GM23338 (cell line): ENCODE measurements at regions not wholly inside any gene's neighbourhood (a gene's known extent, or its start where the extent isn't known, plus 50 kb on each side); places are given as distances from the start of the nearest gene placed in this dataset.

Experiments
- ATAC-seq: fragments of 200-7000 bp; cut with Tn5 transposase; 3 replicates; pipeline ENCODE4 v1.9.1; 2020
- DNase-seq: peaks from one replicate; pipeline ENCODE4 v3.0.0-alpha.2; 2015; ENCODE audit warnings: low spot score
- H2AFZ ChIP-seq: fragments of 200-600 bp; sonication (generic); 2 replicates; pipeline ENCODE4 v1.8.0; 2016; ENCODE audit warnings: antibody characterized with exemption, mild to moderate bottlenecking, moderate library complexity
- H3F3A ChIP-seq: fragments of 200-600 bp; sonication (generic); replicated peaks from 2 replicates; pipeline ENCODE4 v1.8.0; 2017; ENCODE audit warnings: antibody characterized with exemption, mixed run types, low read depth
- H3K27ac ChIP-seq: fragments of 200-600 bp; sonication (generic); 2 replicates; pipeline ENCODE4 v1.6.1; 2016; ENCODE audit warnings: low read depth
- H3K27me3 ChIP-seq: fragments of 200-600 bp; sonication (generic); 2 replicates; pipeline ENCODE4 v1.8.0; 2016; ENCODE audit warnings: mild to moderate bottlenecking, mixed run types, moderate library complexity; ENCODE audit not compliant: insufficient read depth
- H3K36me3 ChIP-seq: fragments of 200-600 bp; sonication (generic); 2 replicates; pipeline ENCODE4 v1.8.0; 2016; ENCODE audit warnings: mild to moderate bottlenecking; ENCODE audit not compliant: insufficient read depth
- H3K4me1 ChIP-seq: fragments of 200-600 bp; sonication (generic); 2 replicates; pipeline ENCODE4 v1.8.0; 2016; ENCODE audit warnings: mild to moderate bottlenecking, moderate library complexity; ENCODE audit not compliant: insufficient read depth
- H3K4me2 ChIP-seq: fragments of 200-600 bp; sonication (generic); 2 replicates; pipeline ENCODE4 v1.7.1; 2017; ENCODE audit warnings: mixed run types
- H3K4me3 ChIP-seq: fragments of 200-600 bp; sonication (generic); 2 replicates; pipeline ENCODE4 v1.6.1; 2016; ENCODE audit warnings: mixed run types
- H3K79me2 ChIP-seq: fragments of 200-600 bp; sonication (generic); replicated peaks from 2 replicates; pipeline ENCODE4 v1.8.0; 2017; ENCODE audit warnings: mild to moderate bottlenecking; ENCODE audit not compliant: insufficient read depth
- H3K9me2 ChIP-seq: fragments of 200-600 bp; sonication (generic); 2 replicates; pipeline ENCODE4 v1.8.0; 2017; ENCODE audit not compliant: insufficient read depth
- H4K20me1 ChIP-seq: fragments of 200-600 bp; sonication (generic); replicated peaks from 2 replicates; pipeline ENCODE4 v1.8.0; 2017; ENCODE audit warnings: mild to moderate bottlenecking; ENCODE audit not compliant: insufficient read depth
- H3K27ac Mint-ChIP-seq: 2 replicates; pipeline ENCODE4 v1.8.0; 2020; ENCODE audit warnings: inconsistent platforms, mild to moderate bottlenecking, moderate library complexity, mixed read lengths
- H3K27me3 Mint-ChIP-seq: 3 replicates; pipeline ENCODE4 v1.8.0; 2022; ENCODE audit warnings: low read depth, mild to moderate bottlenecking, moderate library complexity, mixed read lengths, inconsistent platforms; ENCODE audit not compliant: insufficient read depth, poor library complexity
- H3K36me3 Mint-ChIP-seq: 3 replicates; pipeline ENCODE4 v1.8.0; 2021; ENCODE audit warnings: low read depth, mild to moderate bottlenecking, inconsistent platforms, moderate library complexity, mixed read lengths
- H3K4me1 Mint-ChIP-seq: 3 replicates; pipeline ENCODE4 v1.8.0; 2020; ENCODE audit warnings: mild to moderate bottlenecking, inconsistent platforms, mixed read lengths
- H3K4me3 Mint-ChIP-seq: 3 replicates; pipeline ENCODE4 v1.8.0; 2021; ENCODE audit warnings: moderate library complexity, mild to moderate bottlenecking, inconsistent platforms, mixed read lengths
- H3K9me3 Mint-ChIP-seq: 3 replicates; pipeline ENCODE4 v1.8.0; 2020; ENCODE audit warnings: moderate library complexity, mild to moderate bottlenecking, inconsistent platforms, mixed read lengths
- CREB1 ChIP-seq: fragments of 250-450 bp; sonication (Bioruptor Pico); IDR thresholded peaks from 2 replicates; pipeline ENCODE4 v1.5.0; 2020; ENCODE audit warnings: low read depth, mild to moderate bottlenecking, moderate library complexity
- CTCF ChIP-seq, 2 experiments: fragments of 200-600 bp in 1 of 2; sonication (generic) in 1 of 2; conservative IDR thresholded peaks; 2 replicates each; pipeline versions ENCODE4 v1.5.1 to v1.6.1; 2016 to 2017; ENCODE audit warnings: antibody characterized with exemption in 2 of 2, low read depth in 2 of 2, mild to moderate bottlenecking in 2 of 2, moderate library complexity in 1 of 2
- EZH2 ChIP-seq: fragments of 200-600 bp; sonication (generic); IDR thresholded peaks from one replicate; pipeline ENCODE4 v1.8.0; 2017; ENCODE audit warnings: antibody characterized with exemption, mild to moderate bottlenecking, low read depth; ENCODE audit not compliant: unreplicated experiment
- EZH2phosphoT487 ChIP-seq: fragments of 200-600 bp; sonication (generic); IDR thresholded peaks from one replicate; pipeline ENCODE4 v1.8.1; 2018; ENCODE audit warnings: antibody characterized with exemption; ENCODE audit not compliant: unreplicated experiment
- JUNB ChIP-seq: IDR thresholded peaks from one replicate; pipeline ENCODE4 v1.6.1; 2016; ENCODE audit warnings: antibody characterized with exemption; ENCODE audit not compliant: unreplicated experiment
- NANOG ChIP-seq: IDR thresholded peaks from 2 replicates; pipeline ENCODE4 v1.6.1; 2016; ENCODE audit warnings: antibody characterized with exemption, borderline replicate concordance
- POLR2AphosphoS5 ChIP-seq: IDR thresholded peaks from 2 replicates; pipeline ENCODE4 v1.6.1; 2016; ENCODE audit warnings: antibody characterized with exemption, low read depth
- STAT1 ChIP-seq: IDR thresholded peaks from one replicate; pipeline ENCODE4 v1.6.1; 2016; ENCODE audit warnings: antibody characterized with exemption; ENCODE audit not compliant: unreplicated experiment
- ZNF114 ChIP-seq: fragments of 250-450 bp; sonication (Bioruptor Pico); IDR thresholded peaks from 2 replicates; pipeline ENCODE4 v1.5.0; 2020; ENCODE audit warnings: mild to moderate bottlenecking, moderate library complexity
- ZNF331 ChIP-seq: fragments of 250-450 bp; sonication (Bioruptor Pico); IDR thresholded peaks from 2 replicates; pipeline ENCODE4 v1.5.0; 2020; ENCODE audit warnings: low read depth, mild to moderate bottlenecking, moderate library complexity
- TF ChIP-seq, protein P1 (sequence below): IDR thresholded peaks from 2 replicates; pipeline ENCODE4 v1.6.1; 2016; ENCODE audit warnings: antibody characterized with exemption
- TF ChIP-seq, protein P2 (sequence below): IDR thresholded peaks from one replicate; pipeline ENCODE4 v1.6.1; 2018; ENCODE audit warnings: antibody characterized with exemption; ENCODE audit not compliant: unreplicated experiment
- TF ChIP-seq, protein P3 (sequence below): fragments of 250-450 bp; sonication (Bioruptor Pico); IDR thresholded peaks from 2 replicates; pipeline ENCODE4 v1.5.0; 2020; ENCODE audit warnings: mild to moderate bottlenecking, moderate library complexity

DNA sequence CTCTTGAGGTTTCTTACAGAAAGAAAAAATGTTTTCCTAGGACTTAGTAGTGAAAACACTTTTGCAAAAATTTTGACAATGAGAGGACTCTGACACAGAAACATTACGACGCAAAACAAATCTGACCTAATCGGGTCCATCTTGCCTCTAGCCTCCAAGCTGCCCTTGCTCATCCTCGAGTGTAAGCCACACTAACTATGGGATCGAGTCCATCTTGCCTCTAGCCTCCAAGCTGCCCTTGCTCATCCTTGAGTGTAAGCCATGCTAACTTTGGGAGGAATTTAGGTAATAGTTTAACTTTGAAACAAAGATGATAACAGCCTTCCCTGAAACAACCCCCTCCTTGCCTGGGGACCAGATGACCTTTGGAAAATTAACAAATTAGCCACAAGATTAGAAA lies 100.3 kb upstream of the FRG1 start:
- Histone ChIP-seq H3K79me2 (no peaks in the 10 kb centered on the region), H3K27me3 (no peaks in the 10 kb centered on the region), H3K27ac (no peak overlapping the region), H2AFZ (no peak overlapping the region), H3K4me3 (no peak overlapping the region), H3K36me3 (no peaks in the 10 kb centered on the region), H3K4me2 (no peak overlapping the region), H3F3A (no peaks in the 10 kb centered on the region), H3K9me2 (no peaks in the 10 kb centered on the region), H4K20me1 (no peaks in the 10 kb centered on the region), H3K4me1 (no peaks in the 10 kb centered on the region)
- Mint-ChIP-seq H3K4me3 (no peak overlapping the region), H3K9me3 (peaks cover 49% of the 10 kb centered on the region), H3K36me3 (no peaks in the 10 kb centered on the region; the same call in 2 of the 3 replicates), H3K4me1 (peaks cover 6% of the 10 kb centered on the region; the same call in 2 of the 3 replicates), H3K27me3 (peaks cover 3% of the 10 kb centered on the region), H3K27ac (no peak overlapping the region)
- DNase-seq (no peak), ATAC-seq (no peak)
- TF ChIP-seq STAT1 (no peak), NANOG (no peak), ZNF331 (CRISPR knock-in tag) (no peak), EZH2phosphoT487 (no peak), EZH2 (no peak), ZNF114 (CRISPR knock-in tag) (no peak), CREB1 (CRISPR knock-in tag) (no peak), JUNB (no peak), CTCF (conservative IDR thresholded peaks at IDR 0.05; ENCODE audit: low read depth in 2 of 2) (no peak), POLR2AphosphoS5 (no peak)
- TF ChIP-seq, protein P1, sequence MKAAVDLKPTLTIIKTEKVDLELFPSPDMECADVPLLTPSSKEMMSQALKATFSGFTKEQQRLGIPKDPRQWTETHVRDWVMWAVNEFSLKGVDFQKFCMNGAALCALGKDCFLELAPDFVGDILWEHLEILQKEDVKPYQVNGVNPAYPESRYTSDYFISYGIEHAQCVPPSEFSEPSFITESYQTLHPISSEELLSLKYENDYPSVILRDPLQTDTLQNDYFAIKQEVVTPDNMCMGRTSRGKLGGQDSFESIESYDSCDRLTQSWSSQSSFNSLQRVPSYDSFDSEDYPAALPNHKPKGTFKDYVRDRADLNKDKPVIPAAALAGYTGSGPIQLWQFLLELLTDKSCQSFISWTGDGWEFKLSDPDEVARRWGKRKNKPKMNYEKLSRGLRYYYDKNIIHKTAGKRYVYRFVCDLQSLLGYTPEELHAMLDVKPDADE = no peak
- TF ChIP-seq, protein P2, sequence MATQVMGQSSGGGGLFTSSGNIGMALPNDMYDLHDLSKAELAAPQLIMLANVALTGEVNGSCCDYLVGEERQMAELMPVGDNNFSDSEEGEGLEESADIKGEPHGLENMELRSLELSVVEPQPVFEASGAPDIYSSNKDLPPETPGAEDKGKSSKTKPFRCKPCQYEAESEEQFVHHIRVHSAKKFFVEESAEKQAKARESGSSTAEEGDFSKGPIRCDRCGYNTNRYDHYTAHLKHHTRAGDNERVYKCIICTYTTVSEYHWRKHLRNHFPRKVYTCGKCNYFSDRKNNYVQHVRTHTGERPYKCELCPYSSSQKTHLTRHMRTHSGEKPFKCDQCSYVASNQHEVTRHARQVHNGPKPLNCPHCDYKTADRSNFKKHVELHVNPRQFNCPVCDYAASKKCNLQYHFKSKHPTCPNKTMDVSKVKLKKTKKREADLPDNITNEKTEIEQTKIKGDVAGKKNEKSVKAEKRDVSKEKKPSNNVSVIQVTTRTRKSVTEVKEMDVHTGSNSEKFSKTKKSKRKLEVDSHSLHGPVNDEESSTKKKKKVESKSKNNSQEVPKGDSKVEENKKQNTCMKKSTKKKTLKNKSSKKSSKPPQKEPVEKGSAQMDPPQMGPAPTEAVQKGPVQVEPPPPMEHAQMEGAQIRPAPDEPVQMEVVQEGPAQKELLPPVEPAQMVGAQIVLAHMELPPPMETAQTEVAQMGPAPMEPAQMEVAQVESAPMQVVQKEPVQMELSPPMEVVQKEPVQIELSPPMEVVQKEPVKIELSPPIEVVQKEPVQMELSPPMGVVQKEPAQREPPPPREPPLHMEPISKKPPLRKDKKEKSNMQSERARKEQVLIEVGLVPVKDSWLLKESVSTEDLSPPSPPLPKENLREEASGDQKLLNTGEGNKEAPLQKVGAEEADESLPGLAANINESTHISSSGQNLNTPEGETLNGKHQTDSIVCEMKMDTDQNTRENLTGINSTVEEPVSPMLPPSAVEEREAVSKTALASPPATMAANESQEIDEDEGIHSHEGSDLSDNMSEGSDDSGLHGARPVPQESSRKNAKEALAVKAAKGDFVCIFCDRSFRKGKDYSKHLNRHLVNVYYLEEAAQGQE = no peak
- TF ChIP-seq, protein P3, sequence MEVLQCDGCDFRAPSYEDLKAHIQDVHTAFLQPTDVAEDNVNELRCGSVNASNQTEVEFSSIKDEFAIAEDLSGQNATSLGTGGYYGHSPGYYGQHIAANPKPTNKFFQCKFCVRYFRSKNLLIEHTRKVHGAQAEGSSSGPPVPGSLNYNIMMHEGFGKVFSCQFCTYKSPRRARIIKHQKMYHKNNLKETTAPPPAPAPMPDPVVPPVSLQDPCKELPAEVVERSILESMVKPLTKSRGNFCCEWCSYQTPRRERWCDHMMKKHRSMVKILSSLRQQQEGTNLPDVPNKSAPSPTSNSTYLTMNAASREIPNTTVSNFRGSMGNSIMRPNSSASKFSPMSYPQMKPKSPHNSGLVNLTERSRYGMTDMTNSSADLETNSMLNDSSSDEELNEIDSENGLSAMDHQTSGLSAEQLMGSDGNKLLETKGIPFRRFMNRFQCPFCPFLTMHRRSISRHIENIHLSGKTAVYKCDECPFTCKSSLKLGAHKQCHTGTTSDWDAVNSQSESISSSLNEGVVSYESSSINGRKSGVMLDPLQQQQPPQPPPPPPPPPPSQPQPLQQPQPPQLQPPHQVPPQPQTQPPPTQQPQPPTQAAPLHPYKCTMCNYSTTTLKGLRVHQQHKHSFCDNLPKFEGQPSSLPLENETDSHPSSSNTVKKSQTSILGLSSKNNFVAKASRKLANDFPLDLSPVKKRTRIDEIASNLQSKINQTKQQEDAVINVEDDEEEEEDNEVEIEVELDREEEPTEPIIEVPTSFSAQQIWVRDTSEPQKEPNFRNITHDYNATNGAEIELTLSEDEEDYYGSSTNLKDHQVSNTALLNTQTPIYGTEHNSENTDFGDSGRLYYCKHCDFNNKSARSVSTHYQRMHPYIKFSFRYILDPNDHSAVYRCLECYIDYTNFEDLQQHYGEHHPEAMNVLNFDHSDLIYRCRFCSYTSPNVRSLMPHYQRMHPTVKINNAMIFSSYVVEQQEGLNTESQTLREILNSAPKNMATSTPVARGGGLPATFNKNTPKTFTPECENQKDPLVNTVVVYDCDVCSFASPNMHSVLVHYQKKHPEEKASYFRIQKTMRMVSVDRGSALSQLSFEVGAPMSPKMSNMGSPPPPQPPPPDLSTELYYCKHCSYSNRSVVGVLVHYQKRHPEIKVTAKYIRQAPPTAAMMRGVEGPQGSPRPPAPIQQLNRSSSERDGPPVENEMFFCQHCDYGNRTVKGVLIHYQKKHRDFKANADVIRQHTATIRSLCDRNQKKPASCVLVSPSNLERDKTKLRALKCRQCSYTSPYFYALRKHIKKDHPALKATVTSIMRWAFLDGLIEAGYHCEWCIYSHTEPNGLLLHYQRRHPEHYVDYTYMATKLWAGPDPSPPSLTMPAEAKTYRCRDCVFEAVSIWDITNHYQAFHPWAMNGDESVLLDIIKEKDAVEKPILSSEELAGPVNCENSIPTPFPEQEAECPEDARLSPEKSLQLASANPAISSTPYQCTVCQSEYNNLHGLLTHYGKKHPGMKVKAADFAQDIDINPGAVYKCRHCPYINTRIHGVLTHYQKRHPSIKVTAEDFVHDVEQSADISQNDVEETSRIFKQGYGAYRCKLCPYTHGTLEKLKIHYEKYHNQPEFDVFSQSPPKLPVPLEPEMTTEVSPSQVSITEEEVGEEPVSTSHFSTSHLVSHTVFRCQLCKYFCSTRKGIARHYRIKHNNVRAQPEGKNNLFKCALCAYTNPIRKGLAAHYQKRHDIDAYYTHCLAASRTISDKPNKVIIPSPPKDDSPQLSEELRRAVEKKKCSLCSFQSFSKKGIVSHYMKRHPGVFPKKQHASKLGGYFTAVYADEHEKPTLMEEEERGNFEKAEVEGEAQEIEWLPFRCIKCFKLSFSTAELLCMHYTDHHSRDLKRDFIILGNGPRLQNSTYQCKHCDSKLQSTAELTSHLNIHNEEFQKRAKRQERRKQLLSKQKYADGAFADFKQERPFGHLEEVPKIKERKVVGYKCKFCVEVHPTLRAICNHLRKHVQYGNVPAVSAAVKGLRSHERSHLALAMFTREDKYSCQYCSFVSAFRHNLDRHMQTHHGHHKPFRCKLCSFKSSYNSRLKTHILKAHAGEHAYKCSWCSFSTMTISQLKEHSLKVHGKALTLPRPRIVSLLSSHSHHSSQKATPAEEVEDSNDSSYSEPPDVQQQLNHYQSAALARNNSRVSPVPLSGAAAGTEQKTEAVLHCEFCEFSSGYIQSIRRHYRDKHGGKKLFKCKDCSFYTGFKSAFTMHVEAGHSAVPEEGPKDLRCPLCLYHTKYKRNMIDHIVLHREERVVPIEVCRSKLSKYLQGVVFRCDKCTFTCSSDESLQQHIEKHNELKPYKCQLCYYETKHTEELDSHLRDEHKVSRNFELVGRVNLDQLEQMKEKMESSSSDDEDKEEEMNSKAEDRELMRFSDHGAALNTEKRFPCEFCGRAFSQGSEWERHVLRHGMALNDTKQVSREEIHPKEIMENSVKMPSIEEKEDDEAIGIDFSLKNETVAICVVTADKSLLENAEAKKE (CRISPR knock-in tag) = no peak
